ENCODE measurements at regions not wholly inside any gene's neighbourhood (a gene's known extent, or its start where the extent isn't known, plus 50 kb on each side); places are given as distances from the start of the nearest gene placed in this dataset.
"Not testable (repeated sequence)": the region's sequence is repeated elsewhere in the genome, so short reads cannot be mapped to it uniquely, and the experiment has no call there.

GRCh38 chr1:83131692-83131955 is 867.3 kb downstream of the TTLL7 start:
- TF ChIP-seq ZNF274 (IDR thresholded peaks at IDR 0.05; ENCODE audit: low read depth, low read length) = no peak
- H3K4me3 ChIP-seq (ENCODE audit: low read length) = no peak overlapping the region

GRCh38 chr1:83130886-83131691 is 867.8 kb downstream of the TTLL7 start:
- TF ChIP-seq ZNF274 (IDR thresholded peaks at IDR 0.05; ENCODE audit: low read depth, low read length) = no peak
- no peak overlapping the region for H3K4me3 ChIP-seq (ENCODE audit: low read length)

- H3K4me3 ChIP-seq (ENCODE audit: low read length) = no peak overlapping the region
- TF ChIP-seq ZNF274 (IDR thresholded peaks at IDR 0.05; ENCODE audit: low read depth, low read length) = no peak
Observed at GRCh38 chr1:83129107-83129506, 869.8 kb downstream of the TTLL7 start.

- TF ChIP-seq ZNF274 (IDR thresholded peaks at IDR 0.05; ENCODE audit: low read depth, low read length) = no peak
- H3K4me3 ChIP-seq (ENCODE audit: low read length) = no peak overlapping the region
Observed at GRCh38 chr1:83125456-83125855, 873.5 kb downstream of the TTLL7 start.

GRCh38 chr1:83123019-83123418 is 875.9 kb downstream of the TTLL7 start:
- no peak overlapping the region for H3K4me3 ChIP-seq (ENCODE audit: low read length)
- no peak for TF ChIP-seq ZNF274 (IDR thresholded peaks at IDR 0.05; ENCODE audit: low read depth, low read length)

GRCh38 chr1:83118472-83118871 is 880.5 kb downstream of the TTLL7 start:
- no peak for TF ChIP-seq ZNF274 (IDR thresholded peaks at IDR 0.05; ENCODE audit: low read depth, low read length)
- no peak overlapping the region for H3K4me3 ChIP-seq (ENCODE audit: low read length)

GRCh38 chr1:83117030-83117429 is 881.9 kb downstream of the TTLL7 start:
- H3K4me3 ChIP-seq (ENCODE audit: low read length) = not testable (repeated sequence)

- no peak for TF ChIP-seq ZNF274 (IDR thresholded peaks at IDR 0.05; ENCODE audit: low read depth, low read length)
- no peak overlapping the region for H3K4me3 ChIP-seq (ENCODE audit: low read length)
Observed at GRCh38 chr1:83115785-83116184, 883.1 kb downstream of the TTLL7 start.

GRCh38 chr1:83114136-83114834 is 884.6 kb downstream of the TTLL7 start:
- no peak for TF ChIP-seq ZNF274 (IDR thresholded peaks at IDR 0.05; ENCODE audit: low read depth, low read length)
- no peak overlapping the region for H3K4me3 ChIP-seq (ENCODE audit: low read length)

- no peak for TF ChIP-seq ZNF274 (IDR thresholded peaks at IDR 0.05; ENCODE audit: low read depth, low read length)
- H3K4me3 ChIP-seq (ENCODE audit: low read length) = no peak overlapping the region
Observed at GRCh38 chr1:83113652-83114051, 885.3 kb downstream of the TTLL7 start.

GRCh38 chr1:83112248-83112885 is 886.6 kb downstream of the TTLL7 start:
- H3K4me3 ChIP-seq (ENCODE audit: low read length) = no peak overlapping the region
- TF ChIP-seq ZNF274 (IDR thresholded peaks at IDR 0.05; ENCODE audit: low read depth, low read length) = no peak

- no peak overlapping the region for H3K4me3 ChIP-seq (ENCODE audit: low read length)
- no peak for TF ChIP-seq ZNF274 (IDR thresholded peaks at IDR 0.05; ENCODE audit: low read depth, low read length)
Observed at GRCh38 chr1:83110156-83110555, 888.8 kb downstream of the TTLL7 start.

- no peak for TF ChIP-seq ZNF274 (IDR thresholded peaks at IDR 0.05; ENCODE audit: low read depth, low read length)
- no peak overlapping the region for H3K4me3 ChIP-seq (ENCODE audit: low read length)
Observed at GRCh38 chr1:83109692-83110091, 889.2 kb downstream of the TTLL7 start.

- no peak for TF ChIP-seq ZNF274 (IDR thresholded peaks at IDR 0.05; ENCODE audit: low read depth, low read length)
- no peak overlapping the region for H3K4me3 ChIP-seq (ENCODE audit: low read length)
Observed at GRCh38 chr1:83104558-83104957, 894.4 kb downstream of the TTLL7 start.

GRCh38 chr1:83103341-83103740 is 895.6 kb downstream of the TTLL7 start:
- TF ChIP-seq ZNF274 (IDR thresholded peaks at IDR 0.05; ENCODE audit: low read depth, low read length) = no peak
- no peak overlapping the region for H3K4me3 ChIP-seq (ENCODE audit: low read length)

All from GM08714 (cell line).